HG03571 (cell line): ENCODE measurements at regions not wholly inside any gene's neighbourhood (a gene's known extent, or its start where the extent isn't known, plus 50 kb on each side); places are given as distances from the start of the nearest gene placed in this dataset.

Source experiments
- ATAC-seq: cut with Tn5 transposase; IDR thresholded peaks from one replicate; pipeline ENCODE4 v1.9.1; 2021; ENCODE audit not compliant: unreplicated experiment

GRCh38 chr10:10437886-10438285, 579.8 kb upstream of the CELF2 start:
- no peak for ATAC-seq

GRCh38 chr10:10438335-10439100, 579.2 kb upstream of the CELF2 start:
- ATAC-seq: no peak

- ATAC-seq: no peak
Measured at GRCh38 chr10:10456856-10457255, 560.8 kb upstream of the CELF2 start.

- ATAC-seq: no peak
Measured at GRCh38 chr10:10460451-10460850, 557.2 kb upstream of the CELF2 start.

- no peak for ATAC-seq
Measured at GRCh38 chr10:10462151-10462941, 555.3 kb upstream of the CELF2 start.

- ATAC-seq: no peak
Measured at GRCh38 chr10:10471758-10472157, 545.9 kb upstream of the CELF2 start.

- ATAC-seq: no peak
Measured at GRCh38 chr10:10475812-10476211, 541.9 kb upstream of the CELF2 start.

- no peak for ATAC-seq
Measured at GRCh38 chr10:10477844-10478243, 539.8 kb upstream of the CELF2 start.

GRCh38 chr10:10479465-10479864, 538.2 kb upstream of the CELF2 start:
- no peak for ATAC-seq

GRCh38 chr10:10482613-10483012, 535.1 kb upstream of the CELF2 start:
- ATAC-seq: no peak

GRCh38 chr10:10489076-10489475, 528.6 kb upstream of the CELF2 start:
- ATAC-seq: no peak

- no peak for ATAC-seq
Measured at GRCh38 chr10:10489805-10490571, 527.7 kb upstream of the CELF2 start.

- no peak for ATAC-seq
Measured at GRCh38 chr10:10490581-10490980, 527.1 kb upstream of the CELF2 start.

- ATAC-seq: no peak
Measured at GRCh38 chr10:10492420-10492819, 525.3 kb upstream of the CELF2 start.

GRCh38 chr10:10493833-10494232, 523.8 kb upstream of the CELF2 start:
- ATAC-seq: no peak

GRCh38 chr10:10497245-10497644, 520.4 kb upstream of the CELF2 start:
- ATAC-seq: no peak

GRCh38 chr10:10498781-10499180, 518.9 kb upstream of the CELF2 start:
- no peak for ATAC-seq

GRCh38 chr10:10499839-10500238, 517.8 kb upstream of the CELF2 start:
- no peak for ATAC-seq

GRCh38 chr10:10500937-10501336, 516.7 kb upstream of the CELF2 start:
- ATAC-seq: no peak

- no peak for ATAC-seq
Measured at GRCh38 chr10:10503772-10504171, 513.9 kb upstream of the CELF2 start.

- no peak for ATAC-seq
Measured at GRCh38 chr10:10508211-10508610, 509.5 kb upstream of the CELF2 start.

- ATAC-seq: no peak
Measured at GRCh38 chr10:10510179-10510578, 507.5 kb upstream of the CELF2 start.
